Large intestine (tissue), 3 donors: ENCODE measurements at regions not wholly inside any gene's neighbourhood (a gene's known extent, or its start where the extent isn't known, plus 50 kb on each side); places are given as distances from the start of the nearest gene placed in this dataset.
"Not testable (repeated sequence)": the region's sequence is repeated elsewhere in the genome, so short reads cannot be mapped to it uniquely, and the experiment has no call there.

Experiments used
- DNase-seq, 2 donors: peaks; one replicate each; pipeline versions ENCODE4 v3.0.0 to v3.0.0-alpha.2; 2013
- H3K27ac ChIP-seq: one replicate; pipeline ENCODE4 v1.5.1; 2013; ENCODE audit warnings: low read length
- H3K27me3 ChIP-seq: 2 replicates; pipeline ENCODE4 v1.6.1; 2013; ENCODE audit warnings: low read length; ENCODE audit not compliant: control insufficient read depth, insufficient read depth
- H3K36me3 ChIP-seq: 2 replicates; pipeline ENCODE4 v1.6.1; 2013; ENCODE audit warnings: low read length; ENCODE audit not compliant: control insufficient read depth, insufficient read depth
- H3K4me1 ChIP-seq: one replicate; pipeline ENCODE4 v1.6.1; 2013; ENCODE audit warnings: low read length; ENCODE audit not compliant: control insufficient read depth, insufficient read depth
- H3K4me3 ChIP-seq: one replicate; pipeline ENCODE4 v1.5.1; 2013; ENCODE audit warnings: low read length
- H3K9me3 ChIP-seq: one replicate; pipeline ENCODE4 v1.6.1; 2013; ENCODE audit warnings: mild to moderate bottlenecking, low read depth, low read length, moderate library complexity; ENCODE audit not compliant: control insufficient read depth
- WGBS: methylation state at CpG from one replicate; pipeline ENCODE4 v1.1.5; 2013; ENCODE audit warnings: low lambda C conversion rate; ENCODE audit not compliant: insufficient coverage; 5-methylcytosine and 5-hydroxymethylcytosine counted together

GRCh38 chr2:234861841-234862735 is 89.7 kb upstream of the SH3BP4 start:
- Histone ChIP-seq H3K27ac (no peak overlapping the region), H3K4me1 (peaks cover 6% of the 10 kb centered on the region), H3K9me3 (no peaks in the 10 kb centered on the region), H3K4me3 (no peak overlapping the region), H3K36me3 (no peaks in the 10 kb centered on the region), H3K27me3 (no peaks in the 10 kb centered on the region)
- WGBS = 100% methylated on average over 2 of the region's 12 CpGs
- no peak for DNase-seq

- peak in 1 of 2 donors; percentile 25 for DNase-seq
- not testable (repeated sequence) for H3K4me1 ChIP-seq, H3K27ac ChIP-seq, H3K4me3 ChIP-seq, H3K36me3 ChIP-seq, H3K9me3 ChIP-seq, H3K27me3 ChIP-seq
- no CpG with 5 or more reads among the region's 8 CpGs for WGBS
These were observed 92.4 kb upstream of the SH3BP4 start for GRCh38 chr2:234859330-234859872.

GRCh38 chr2:234858790-234859329 is 93.0 kb upstream of the SH3BP4 start:
- no peaks in the 10 kb centered on the region for H3K9me3 ChIP-seq
- H3K27me3 ChIP-seq = no peaks in the 10 kb centered on the region
- 100% methylated on average over 1 of the region's 6 CpGs for WGBS
- DNase-seq = no peak
- H3K4me3 ChIP-seq = no peak overlapping the region
- H3K36me3 ChIP-seq = no peaks in the 10 kb centered on the region
- no peak overlapping the region for H3K27ac ChIP-seq
- peaks cover 6% of the 10 kb centered on the region for H3K4me1 ChIP-seq

GRCh38 chr2:234858145-234858544 is 93.7 kb upstream of the SH3BP4 start:
- H3K27me3 ChIP-seq = no peaks in the 10 kb centered on the region
- no peak for DNase-seq
- H3K27ac ChIP-seq = no peak overlapping the region
- no CpG with 5 or more reads among the region's 7 CpGs for WGBS
- H3K9me3 ChIP-seq = no peaks in the 10 kb centered on the region
- H3K4me1 ChIP-seq = no peaks in the 10 kb centered on the region
- no peaks in the 10 kb centered on the region for H3K36me3 ChIP-seq
- no peak overlapping the region for H3K4me3 ChIP-seq

GRCh38 chr2:234853729-234854128 is 98.1 kb upstream of the SH3BP4 start:
- no peaks in the 10 kb centered on the region for H3K4me1 ChIP-seq
- DNase-seq = no peak
- no CpG with 5 or more reads among the region's 2 CpGs for WGBS

GRCh38 chr2:234852941-234853340 is 98.9 kb upstream of the SH3BP4 start:
- no peak overlapping the region for H3K27ac ChIP-seq
- H3K4me3 ChIP-seq = no peak overlapping the region
- DNase-seq = no peak
- H3K27me3 ChIP-seq = no peaks in the 10 kb centered on the region
- H3K36me3 ChIP-seq = no peaks in the 10 kb centered on the region
- no peaks in the 10 kb centered on the region for H3K9me3 ChIP-seq
- no peaks in the 10 kb centered on the region for H3K4me1 ChIP-seq
- no CpG with 5 or more reads among the region's 5 CpGs for WGBS

More at GRCh38 chr2:234853729-234854128, 98.1 kb upstream of the SH3BP4 start:
- no peaks in the 10 kb centered on the region for H3K36me3 ChIP-seq
- no peak overlapping the region for H3K27ac ChIP-seq
- H3K27me3 ChIP-seq = no peaks in the 10 kb centered on the region
- no peak overlapping the region for H3K4me3 ChIP-seq
- no peaks in the 10 kb centered on the region for H3K9me3 ChIP-seq

- H3K27me3 ChIP-seq = no peaks in the 10 kb centered on the region
- WGBS = no CpG with 5 or more reads among the region's 1 CpG
- no peak for DNase-seq
These were observed 99.8 kb upstream of the SH3BP4 start for GRCh38 chr2:234852035-234852434.

GRCh38 chr2:234851451-234851850 is 100.4 kb upstream of the SH3BP4 start:
- Histone ChIP-seq H3K4me3 (no peak overlapping the region), H3K36me3 (no peaks in the 10 kb centered on the region), H3K4me1 (no peaks in the 10 kb centered on the region), H3K9me3 (no peaks in the 10 kb centered on the region), H3K27ac (no peak overlapping the region), H3K27me3 (no peaks in the 10 kb centered on the region)
- WGBS = 92% methylated on average over 2 of the region's 5 CpGs
- DNase-seq = no peak

More at GRCh38 chr2:234852035-234852434, 99.8 kb upstream of the SH3BP4 start:
- H3K4me3 ChIP-seq = no peak overlapping the region
- no peaks in the 10 kb centered on the region for H3K9me3 ChIP-seq
- no peak overlapping the region for H3K27ac ChIP-seq
- no peaks in the 10 kb centered on the region for H3K36me3 ChIP-seq
- H3K4me1 ChIP-seq = no peaks in the 10 kb centered on the region

- no peaks in the 10 kb centered on the region for H3K27me3 ChIP-seq
- WGBS = no CpG with 5 or more reads among the region's 5 CpGs
These were observed 101.0 kb upstream of the SH3BP4 start for GRCh38 chr2:234850818-234851217.

GRCh38 chr2:234849678-234850077 is 102.1 kb upstream of the SH3BP4 start:
- WGBS = 90% methylated on average over 3 of the region's 4 CpGs
- H3K4me1 ChIP-seq = no peaks in the 10 kb centered on the region
- H3K9me3 ChIP-seq = no peaks in the 10 kb centered on the region
- no peaks in the 10 kb centered on the region for H3K36me3 ChIP-seq
- no peaks in the 10 kb centered on the region for H3K27me3 ChIP-seq
- no peak overlapping the region for H3K4me3 ChIP-seq
- DNase-seq = no peak
- H3K27ac ChIP-seq = no peak overlapping the region

More at GRCh38 chr2:234850818-234851217, 101.0 kb upstream of the SH3BP4 start:
- no peak for DNase-seq
- Histone ChIP-seq H3K4me1 (no peaks in the 10 kb centered on the region), H3K36me3 (no peaks in the 10 kb centered on the region), H3K27ac (no peak overlapping the region), H3K4me3 (no peak overlapping the region), H3K9me3 (no peaks in the 10 kb centered on the region)
